NB4 (cell line): ENCODE measurements at regions not wholly inside any gene's neighbourhood (a gene's known extent, or its start where the extent isn't known, plus 50 kb on each side); places are given as distances from the start of the nearest gene placed in this dataset.

Source experiments
- CTCF ChIP-seq: IDR thresholded peaks from one replicate; pipeline ENCODE4 v1.5.1; 2012; ENCODE audit warnings: low read depth, low read length
- POLR2A ChIP-seq: IDR thresholded peaks from 2 replicates; pipeline ENCODE4 v1.6.1; 2011; ENCODE audit warnings: mild to moderate bottlenecking; ENCODE audit not compliant: insufficient read length; ENCODE audit errors: extremely low read depth
- TF ChIP-seq, protein P1 (sequence below): IDR thresholded peaks from 2 replicates; pipeline ENCODE4 v1.6.1; 2011; ENCODE audit warnings: low read depth, low read length

GRCh38 chr14:38504175-38504574, 248.3 kb upstream of the CLEC14A start:
- TF ChIP-seq POLR2A (no peak), CTCF (no peak)
- TF ChIP-seq, protein P1, sequence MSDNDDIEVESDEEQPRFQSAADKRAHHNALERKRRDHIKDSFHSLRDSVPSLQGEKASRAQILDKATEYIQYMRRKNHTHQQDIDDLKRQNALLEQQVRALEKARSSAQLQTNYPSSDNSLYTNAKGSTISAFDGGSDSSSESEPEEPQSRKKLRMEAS, result no peak
